NCI-H69 (cell line): ENCODE measurements at regions not wholly inside any gene's neighbourhood (a gene's known extent, or its start where the extent isn't known, plus 50 kb on each side); places are given as distances from the start of the nearest gene placed in this dataset.

ENCODE experiments used
- DNase-seq: peaks from one replicate; lab custom pipeline; 2025; lab: John Stamatoyannopoulos, UW

DNA sequence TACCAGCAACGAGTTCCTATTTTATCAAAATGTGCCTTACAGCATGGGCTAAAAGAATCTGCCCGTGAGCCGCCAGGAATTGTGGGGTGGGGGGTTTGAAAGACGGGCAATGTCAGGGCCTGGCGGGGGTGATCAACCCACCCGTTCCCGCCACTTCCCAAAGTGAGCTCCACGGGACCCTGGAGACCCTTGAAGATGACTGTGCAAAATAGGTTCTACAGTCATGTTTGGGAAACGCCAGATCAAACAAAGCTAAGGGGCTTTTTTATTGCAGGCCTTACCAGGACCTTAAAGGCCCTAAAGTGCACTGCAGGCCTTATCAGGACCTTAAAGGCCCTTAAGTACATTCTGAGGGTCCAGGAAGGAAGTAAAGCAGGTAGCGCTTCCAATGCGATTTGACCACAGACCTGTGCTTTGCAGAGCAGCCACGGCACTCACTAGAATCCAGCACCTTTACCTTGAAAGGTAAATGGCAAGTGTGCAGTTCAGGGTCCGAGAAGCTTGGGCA, 404.1 kb downstream of the SHANK2 start:
- no peak for DNase-seq

- no peak for DNase-seq
Observed at GRCh38 chr11:70849031-70849430, 403.3 kb downstream of the SHANK2 start.

DNA sequence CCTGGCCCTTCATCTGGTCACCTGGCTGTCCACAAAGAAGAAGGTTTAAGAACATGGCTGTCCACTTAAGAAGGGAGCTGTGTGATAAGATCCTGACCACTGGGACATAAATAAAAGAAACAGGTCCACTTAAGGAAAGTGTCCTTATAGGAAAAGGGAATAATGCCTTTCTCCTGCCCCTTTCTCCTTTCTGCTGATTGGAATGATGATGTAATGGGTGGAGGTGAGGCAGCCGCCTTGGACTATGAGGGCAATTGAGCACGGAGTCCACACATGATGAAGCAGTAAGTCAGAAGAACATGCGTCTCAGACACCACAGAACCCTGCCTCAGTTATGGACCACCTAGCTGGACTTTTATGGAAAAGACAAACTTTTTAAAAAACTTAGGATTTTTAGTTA, 401.1 kb downstream of the SHANK2 start:
- DNase-seq = no peak

- DNase-seq = no peak
Observed at GRCh38 chr11:70851907-70852306, 400.5 kb downstream of the SHANK2 start.

DNA sequence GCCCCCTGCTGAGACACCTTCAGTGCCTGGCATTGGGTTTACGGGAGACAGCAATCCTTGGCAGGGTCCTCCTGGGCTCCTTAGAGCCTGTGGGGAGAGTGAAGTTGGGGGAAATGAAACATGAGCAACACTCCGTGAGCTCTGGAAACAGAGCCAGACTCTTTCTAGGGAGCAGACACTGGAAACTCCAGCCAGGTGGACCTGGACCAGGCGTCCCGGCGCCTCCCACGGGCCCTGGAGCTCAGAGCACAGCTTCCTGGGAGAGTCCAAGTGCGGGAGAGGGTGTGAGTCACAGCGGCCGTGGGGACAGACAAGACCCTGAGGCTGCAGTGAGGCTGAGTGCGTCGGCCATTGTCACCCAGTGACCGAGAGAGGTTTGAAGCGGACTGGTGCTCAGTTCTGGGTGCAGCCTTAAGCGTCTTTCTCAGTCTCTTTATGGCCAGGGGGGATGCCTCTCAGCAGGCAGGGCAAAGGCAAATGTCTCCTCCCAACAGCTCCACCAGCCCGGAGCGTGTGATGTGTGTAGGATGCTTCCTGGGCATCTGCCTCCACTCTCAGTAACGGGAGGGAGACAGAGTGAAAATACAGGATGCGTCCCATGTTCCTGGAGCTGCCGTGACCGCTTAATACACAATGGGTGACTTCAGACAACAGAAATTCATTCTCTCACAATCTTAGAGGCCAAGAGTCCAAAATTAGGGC, 399.2 kb downstream of the SHANK2 start:
- no peak for DNase-seq

DNA sequence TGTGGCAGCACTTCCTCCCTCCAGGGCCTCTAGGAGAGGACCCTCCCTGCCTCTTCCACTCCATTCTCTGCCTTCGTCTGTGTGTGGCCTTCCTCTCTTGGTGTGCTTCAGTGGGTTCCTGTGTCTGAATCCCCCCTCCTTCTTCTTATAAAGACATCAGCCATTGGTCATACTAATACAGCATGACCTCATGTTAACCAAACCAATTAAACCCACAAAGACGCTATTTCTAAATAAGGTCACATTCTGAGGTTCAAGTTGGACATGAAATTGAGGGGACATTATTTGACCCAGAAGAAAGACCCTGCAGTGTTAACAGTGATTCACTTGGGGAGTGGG, 398.6 kb downstream of the SHANK2 start:
- no peak for DNase-seq

GRCh38 chr11:70854201-70854600, 398.2 kb downstream of the SHANK2 start:
- peak; percentile 49 for DNase-seq

GRCh38 chr11:70854901-70855556, 397.3 kb downstream of the SHANK2 start:
- peak; percentile 98 for DNase-seq

- DNase-seq = no peak
Observed at GRCh38 chr11:70857894-70858293, 394.5 kb downstream of the SHANK2 start.

- DNase-seq = no peak
Observed at GRCh38 chr11:70859180-70859579, 393.2 kb downstream of the SHANK2 start.

- DNase-seq = peak; percentile 97
Observed at GRCh38 chr11:70860888-70861287, 391.5 kb downstream of the SHANK2 start.

- peak; percentile 96 for DNase-seq
Observed at GRCh38 chr11:70861559-70861958, 390.8 kb downstream of the SHANK2 start.

- peak; percentile 98 for DNase-seq
Observed at GRCh38 chr11:70862093-70862492, 390.3 kb downstream of the SHANK2 start.

GRCh38 chr11:70863186-70863585, 389.2 kb downstream of the SHANK2 start:
- no peak for DNase-seq

DNA sequence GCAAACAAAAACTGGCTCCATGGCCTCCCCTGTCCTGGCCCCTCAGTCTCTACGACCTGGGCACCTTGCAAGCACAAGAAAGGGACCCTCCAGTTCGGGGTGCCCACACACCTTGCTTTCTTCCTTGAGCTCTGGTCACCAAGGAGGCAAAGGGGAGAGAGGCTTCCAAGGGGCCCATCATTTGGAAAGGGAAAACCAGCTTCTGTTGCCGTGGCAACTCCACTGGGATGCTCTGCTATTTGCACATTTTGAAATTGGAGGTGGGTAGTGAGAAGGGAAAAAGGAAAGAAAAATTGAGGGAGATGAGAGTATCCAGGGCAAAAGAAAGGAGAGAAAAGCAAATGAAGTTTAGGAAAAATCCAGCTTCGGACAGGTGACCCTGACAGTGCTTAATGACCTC, 388.4 kb downstream of the SHANK2 start:
- no peak for DNase-seq

- no peak for DNase-seq
Observed at GRCh38 chr11:70865356-70865755, 387.0 kb downstream of the SHANK2 start.

DNA sequence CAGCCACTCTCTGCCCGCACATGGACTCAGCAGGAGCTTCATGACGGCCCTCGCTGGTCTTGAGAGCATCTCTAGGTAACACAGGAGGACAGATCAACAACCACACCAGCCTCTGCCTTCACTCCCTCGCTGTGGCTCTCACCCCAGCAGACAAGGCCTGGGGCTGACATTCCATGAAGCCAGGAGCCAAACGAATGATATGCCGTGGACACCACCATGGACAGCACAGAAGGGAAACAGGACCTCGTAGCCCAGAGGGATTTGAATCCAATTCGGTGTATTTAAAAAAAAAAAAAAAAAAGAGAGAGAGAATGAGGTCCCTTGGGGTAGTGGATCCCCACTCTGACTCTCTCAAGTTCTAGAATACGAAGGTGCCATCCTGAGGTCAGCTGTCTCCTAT, 385.5 kb downstream of the SHANK2 start:
- no peak for DNase-seq

DNA sequence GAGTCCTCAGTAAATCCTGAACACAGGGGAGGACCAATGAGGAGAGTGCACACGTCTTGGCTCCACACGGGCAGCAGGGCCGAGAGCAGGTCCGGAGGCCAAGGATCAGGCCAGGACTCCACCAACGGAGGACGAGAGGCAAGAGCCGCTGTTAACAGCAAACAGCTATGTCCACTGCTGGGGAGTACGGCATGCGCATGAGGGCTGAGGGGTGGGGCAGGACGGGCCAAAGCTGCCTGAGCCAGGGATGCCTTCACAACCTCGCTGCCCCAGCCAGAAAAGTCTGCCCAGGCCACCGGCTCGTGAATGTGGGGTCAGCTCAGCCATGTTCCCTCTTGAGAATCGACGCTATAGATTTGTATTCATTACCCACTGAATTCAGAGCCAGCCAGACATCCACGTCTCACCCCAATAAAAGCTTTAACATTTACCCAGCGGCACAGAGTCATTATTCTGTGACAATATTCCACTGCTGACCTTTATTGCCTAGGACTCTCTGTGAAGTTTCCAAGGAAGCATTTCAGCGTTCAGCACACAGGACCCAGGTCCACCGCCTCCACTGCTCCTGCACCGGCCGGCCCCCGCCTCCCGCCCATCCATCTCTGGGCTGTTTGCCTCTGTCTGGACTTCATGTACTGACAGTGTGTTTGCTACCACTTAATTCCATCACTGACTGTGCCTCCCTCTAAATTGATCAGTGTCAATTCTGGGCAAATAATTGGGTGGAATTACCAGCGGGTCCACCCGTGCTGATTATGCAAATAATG, 384.9 kb downstream of the SHANK2 start:
- no peak for DNase-seq

GRCh38 chr11:70868341-70868885, 384.0 kb downstream of the SHANK2 start:
- DNase-seq = no peak

GRCh38 chr11:70869054-70869453, 383.3 kb downstream of the SHANK2 start:
- no peak for DNase-seq

DNA sequence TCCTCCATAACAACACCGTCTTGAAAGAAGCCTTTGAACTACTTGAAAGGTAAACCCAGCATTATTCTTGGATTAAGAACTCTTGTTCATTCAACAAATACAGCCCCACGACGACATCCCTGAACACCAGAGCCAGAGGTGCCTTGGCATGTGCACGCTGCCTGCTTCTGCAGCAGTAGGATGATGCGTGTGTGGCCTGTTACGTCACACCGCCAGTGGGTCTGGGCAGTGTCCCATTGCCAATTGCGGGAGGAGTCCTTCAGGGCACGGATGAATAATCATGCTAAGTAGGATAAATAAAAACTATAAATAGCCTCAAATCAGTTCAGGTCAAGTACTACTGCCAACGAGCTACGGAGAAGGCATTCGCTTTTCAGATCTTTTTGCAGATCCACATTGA, 380.5 kb downstream of the SHANK2 start:
- DNase-seq = no peak

GRCh38 chr11:70872299-70872698, 380.1 kb downstream of the SHANK2 start:
- no peak for DNase-seq
